ENCODE measurements at regions not wholly inside any gene's neighbourhood (a gene's known extent, or its start where the extent isn't known, plus 50 kb on each side); places are given as distances from the start of the nearest gene placed in this dataset.

GRCh38 chr6:8652710-8653109, 217.4 kb upstream of the SLC35B3 start (continued):
- TF ChIP-seq ZNF407 (CRISPR knock-in tag; IDR thresholded peaks at IDR 0.05; ENCODE audit: not compliant biosample characterization) (peak; percentile 13), ZNF616 (CRISPR knock-in tag; IDR thresholded peaks at IDR 0.05; ENCODE audit: low read depth) (no peak), ZNF574 (CRISPR knock-in tag; IDR thresholded peaks at IDR 0.05) (0 out of 2 replicates have a peak, but pooled peaks have one; percentile 7), ZBTB42 (CRISPR knock-in tag; IDR thresholded peaks at IDR 0.05) (no peak), ZNF234 (CRISPR knock-in tag; conservative IDR thresholded peaks at IDR 0.05) (no peak), MTA1 (CRISPR knock-in tag; IDR thresholded peaks at IDR 0.05; ENCODE audit: borderline replicate concordance) (no peak), TCF7 (IDR thresholded peaks at IDR 0.05; ENCODE audit: low read depth) (no peak), TCF12 (IDR thresholded peaks at IDR 0.05) (no peak), TCF12 (CRISPR knock-in tag; IDR thresholded peaks at IDR 0.05) (no peak), POLR2A (IDR thresholded peaks at IDR 0.05; ENCODE audit: insufficient read depth in 1 of 2, low read depth in 2 of 2, low read length in 2 of 2) (peak; percentile 58 to 87), ZNF280D (CRISPR knock-in tag; IDR thresholded peaks at IDR 0.05) (no peak), KAT2B (IDR thresholded peaks at IDR 0.05; ENCODE audit: borderline replicate concordance, low read depth, low read length) (no peak), MXD4 (CRISPR knock-in tag; IDR thresholded peaks at IDR 0.05) (0 out of 2 replicates have a peak, but pooled peaks have one; percentile 14)

All from HepG2 (cell line).